Aorta (tissue), 5 donors: ENCODE measurements at regions not wholly inside any gene's neighbourhood (a gene's known extent, or its start where the extent isn't known, plus 50 kb on each side); places are given as distances from the start of the nearest gene placed in this dataset.

Experiments used
- ATAC-seq: fragments of 200-7000 bp; cut with Tn5 transposase; one replicate; pipeline ENCODE4 v1.9.1; 2022; ENCODE audit warnings: moderate library complexity; ENCODE audit not compliant: low FRiP score
- DNase-seq, 2 donors: peaks; one replicate each; pipeline ENCODE4 v3.0.0-alpha.2; 2020
- H3K27ac ChIP-seq, 2 donors: one replicate each; pipeline ENCODE4 v1.5.1; 2013; ENCODE audit warnings: low read length in 2 of 2, mild to moderate bottlenecking in 2 of 2, moderate library complexity in 2 of 2, control low read depth in 1 of 2, inconsistent platforms in 1 of 2, low read depth in 1 of 2
- H3K27me3 ChIP-seq, 2 donors: one replicate each; pipeline ENCODE4 v1.6.1; 2013; ENCODE audit warnings: control low read depth in 1 of 2, low read length in 1 of 2, mild to moderate bottlenecking in 1 of 2, moderate library complexity in 1 of 2; ENCODE audit not compliant: insufficient read depth in 2 of 2, control insufficient read depth in 1 of 2
- H3K36me3 ChIP-seq, 2 donors: one replicate each; pipeline ENCODE4 v1.6.1; 2013; ENCODE audit warnings: control low read depth in 1 of 2, low read length in 1 of 2, mild to moderate bottlenecking in 1 of 2; ENCODE audit not compliant: insufficient read depth in 2 of 2, control insufficient read depth in 1 of 2
- H3K4me1 ChIP-seq, 2 donors: one replicate each; pipeline ENCODE4 v1.6.1; 2013; ENCODE audit warnings: low read length in 2 of 2, control low read depth in 1 of 2, mild to moderate bottlenecking in 1 of 2, moderate library complexity in 1 of 2; ENCODE audit not compliant: insufficient read depth in 2 of 2, control insufficient read depth in 1 of 2
- H3K4me3 ChIP-seq, 2 donors: one replicate each; pipeline ENCODE4 v1.5.1; 2013; ENCODE audit warnings: low read length in 2 of 2, control low read depth in 1 of 2, mild to moderate bottlenecking in 1 of 2
- H3K9me3 ChIP-seq: one replicate; pipeline ENCODE4 v1.6.1; 2013; ENCODE audit warnings: mild to moderate bottlenecking, low read length; ENCODE audit not compliant: control insufficient read depth
- WGBS, 2 donors: extraction: QIAGEN DNeasy Blood & Tissue Kit; methylation state at CpG; one replicate each; pipeline ENCODE4 v1.1.7; 2013; 5-methylcytosine and 5-hydroxymethylcytosine counted together
- intact Hi-C, 2 donors: fragments of 100-400 bp; cut with DNase I; formaldehyde crosslinking; loops; one replicate each; pipeline versions ENCODE4 v1.14.2 to v1.15.0; 2022
- donor health status: healthy with polysubstance abuse.
- donor health status: Bipolar disorder and iron deficiency.
- donor health status: DM: no; HTN: no; CAD: no.
- donor health status: DM: no; HTN: no; CAD: no.
- donor health status: DM: yes; HTN: yes; CAD: no.

- H3K27ac ChIP-seq: no peak overlapping the region
- no peak for ATAC-seq
- 80 to 89% methylated on average over 2 of the region's 2 CpGs for WGBS, 2 donors
- H3K9me3 ChIP-seq: peaks cover 1% of the 10 kb centered on the region
- DNase-seq: no peak
- no peaks in the 10 kb centered on the region for H3K4me1 ChIP-seq
- no peaks in the 10 kb centered on the region for H3K27me3 ChIP-seq
- H3K4me3 ChIP-seq: no peak overlapping the region
- intact Hi-C loops: no loop called here
- H3K36me3 ChIP-seq: no peaks in the 10 kb centered on the region
Observed at GRCh38 chr6:15044948-15045347, 200.9 kb upstream of the JARID2 start.

- Histone ChIP-seq H3K4me3 (no peak overlapping the region), H3K9me3 (peaks cover 1% of the 10 kb centered on the region), H3K4me1 (no peaks in the 10 kb centered on the region), H3K27me3 (no peaks in the 10 kb centered on the region), H3K36me3 (no peaks in the 10 kb centered on the region), H3K27ac (no peak overlapping the region)
- no peak for ATAC-seq
- intact Hi-C loops: no loop called here
- no peak for DNase-seq
- WGBS, 2 donors: 66 to 82% methylated on average over 4 of the region's 4 CpGs
Observed at GRCh38 chr6:15046751-15047150, 199.1 kb upstream of the JARID2 start.

GRCh38 chr6:15048367-15048766, 197.5 kb upstream of the JARID2 start:
- H3K9me3 ChIP-seq: peaks cover 1% of the 10 kb centered on the region
- no peaks in the 10 kb centered on the region for H3K36me3 ChIP-seq
- H3K4me3 ChIP-seq: no peak overlapping the region
- intact Hi-C loops: no loop called here
- H3K27ac ChIP-seq: no peak overlapping the region
- no peak for DNase-seq
- WGBS, 2 donors: 83 to 86% methylated on average over 6 of the region's 6 CpGs
- no peaks in the 10 kb centered on the region for H3K4me1 ChIP-seq
- no peak for ATAC-seq
- no peaks in the 10 kb centered on the region for H3K27me3 ChIP-seq

GRCh38 chr6:15058200-15059061, 187.4 kb upstream of the JARID2 start:
- intact Hi-C loops: no loop called here
- H3K36me3 ChIP-seq: no peaks in the 10 kb centered on the region
- H3K27me3 ChIP-seq: no peaks in the 10 kb centered on the region
- H3K27ac ChIP-seq: no peak overlapping the region
- DNase-seq: no peak
- no peaks in the 10 kb centered on the region for H3K4me1 ChIP-seq
- peaks cover 2% of the 10 kb centered on the region for H3K9me3 ChIP-seq
- WGBS, 2 donors: 67 to 70% methylated on average over 9 of the region's 9 CpGs
- ATAC-seq: no peak
- no peak overlapping the region for H3K4me3 ChIP-seq

GRCh38 chr6:15061180-15061641, 184.7 kb upstream of the JARID2 start:
- Histone ChIP-seq H3K27me3 (no peaks in the 10 kb centered on the region), H3K4me3 (no peak overlapping the region), H3K27ac (no peak overlapping the region), H3K36me3 (no peaks in the 10 kb centered on the region), H3K9me3 (peaks cover 2% of the 10 kb centered on the region), H3K4me1 (no peaks in the 10 kb centered on the region)
- DNase-seq: no peak
- WGBS, 2 donors: 39 to 46% methylated on average over 4 of the region's 4 CpGs
- no peak for ATAC-seq
- intact Hi-C loops: no loop called here

GRCh38 chr6:15061908-15062515, 183.9 kb upstream of the JARID2 start:
- H3K4me3 ChIP-seq: no peak overlapping the region
- ATAC-seq: no peak
- H3K9me3 ChIP-seq: peaks cover 2% of the 10 kb centered on the region
- DNase-seq: no peak
- no peaks in the 10 kb centered on the region for H3K4me1 ChIP-seq
- no peak overlapping the region for H3K27ac ChIP-seq
- no peaks in the 10 kb centered on the region for H3K27me3 ChIP-seq
- 90 to 91% methylated on average over 6 of the region's 6 CpGs for WGBS, 2 donors
- no peaks in the 10 kb centered on the region for H3K36me3 ChIP-seq
- intact Hi-C loops: no loop called here

GRCh38 chr6:15062516-15063252, 183.2 kb upstream of the JARID2 start:
- H3K36me3 ChIP-seq: no peaks in the 10 kb centered on the region
- intact Hi-C loops: no loop called here
- 95 to 97% methylated on average over 8 of the region's 8 CpGs for WGBS, 2 donors
- ATAC-seq (no peak), DNase-seq (no peak)
- no peaks in the 10 kb centered on the region for H3K27me3 ChIP-seq
- no peak overlapping the region for H3K27ac ChIP-seq
- H3K9me3 ChIP-seq: peaks cover 2% of the 10 kb centered on the region
- no peaks in the 10 kb centered on the region for H3K4me1 ChIP-seq
- no peak overlapping the region for H3K4me3 ChIP-seq

GRCh38 chr6:15063253-15063853, 182.5 kb upstream of the JARID2 start:
- intact Hi-C loops: no loop called here

More at GRCh38 chr6:15063253-15063853, 182.5 kb upstream of the JARID2 start:
- DNase-seq: peak in 1 of 2 donors; percentile 81
- Histone ChIP-seq H3K36me3 (no peaks in the 10 kb centered on the region), H3K27ac (no peak overlapping the region), H3K4me3 (no peak overlapping the region), H3K27me3 (no peaks in the 10 kb centered on the region), H3K4me1 (no peaks in the 10 kb centered on the region), H3K9me3 (peaks cover 2% of the 10 kb centered on the region)
- ATAC-seq: no peak
- WGBS, 2 donors: 89 to 94% methylated on average over 7 of the region's 7 CpGs
